Activated CD8-positive, alpha-beta memory T cell treated with anti-CD3 and anti-CD28 coated beads, Interleukin-2, amount 50 U/mL, for 4 hours (primary cell): ENCODE measurements at regions not wholly inside any gene's neighbourhood (a gene's known extent, or its start where the extent isn't known, plus 50 kb on each side); places are given as distances from the start of the nearest gene placed in this dataset.
A peak's percentile ranks its signal among the peaks of the same experiment; 100 is the strongest.
"Not testable (repeated sequence)": the region's sequence is repeated elsewhere in the genome, so short reads cannot be mapped to it uniquely, and the experiment has no call there.

Experiments
- DNase-seq: peaks from one replicate; pipeline ENCODE4 v3.0.0-alpha.2; 2020

GRCh38 chr3:48101301-48101650 is 85.1 kb upstream of the MAP4 start:
- DNase-seq: not testable (repeated sequence)

GRCh38 chr3:48092270-48092669 is 76.1 kb upstream of the MAP4 start:
- DNase-seq: no peak

- no peak for DNase-seq
Measured at GRCh38 chr3:48090166-48090939, 74.1 kb upstream of the MAP4 start.

- peak; percentile 94 for DNase-seq
Measured at GRCh38 chr3:48088749-48089466, 72.7 kb upstream of the MAP4 start.

GRCh38 chr3:48088056-48088748 is 72.0 kb upstream of the MAP4 start:
- no peak for DNase-seq

GRCh38 chr3:48086705-48087104 is 70.5 kb upstream of the MAP4 start:
- DNase-seq: no peak

- DNase-seq: no peak
Measured at GRCh38 chr3:48084929-48085328, 68.7 kb upstream of the MAP4 start.

- DNase-seq: no peak
Measured at GRCh38 chr3:48084170-48084569, 68.0 kb upstream of the MAP4 start.

- DNase-seq: no peak
Measured at GRCh38 chr3:48082580-48083184, 66.5 kb upstream of the MAP4 start.

GRCh38 chr3:48077815-48078214 is 61.6 kb upstream of the MAP4 start:
- no peak for DNase-seq

- DNase-seq: no peak
Measured at GRCh38 chr3:48070030-48070429, 53.8 kb upstream of the MAP4 start.

- DNase-seq: no peak
Measured at GRCh38 chr3:48069339-48069738, 53.1 kb upstream of the MAP4 start.

- DNase-seq: no peak
Measured at GRCh38 chr3:48068886-48069285, 52.7 kb upstream of the MAP4 start.

GRCh38 chr3:48068320-48068719 is 52.1 kb upstream of the MAP4 start:
- not testable (repeated sequence) for DNase-seq

GRCh38 chr3:48067271-48067670 is 51.1 kb upstream of the MAP4 start:
- no peak for DNase-seq
